ENCODE measurements at regions not wholly inside any gene's neighbourhood (a gene's known extent, or its start where the extent isn't known, plus 50 kb on each side); places are given as distances from the start of the nearest gene placed in this dataset.

DNA sequence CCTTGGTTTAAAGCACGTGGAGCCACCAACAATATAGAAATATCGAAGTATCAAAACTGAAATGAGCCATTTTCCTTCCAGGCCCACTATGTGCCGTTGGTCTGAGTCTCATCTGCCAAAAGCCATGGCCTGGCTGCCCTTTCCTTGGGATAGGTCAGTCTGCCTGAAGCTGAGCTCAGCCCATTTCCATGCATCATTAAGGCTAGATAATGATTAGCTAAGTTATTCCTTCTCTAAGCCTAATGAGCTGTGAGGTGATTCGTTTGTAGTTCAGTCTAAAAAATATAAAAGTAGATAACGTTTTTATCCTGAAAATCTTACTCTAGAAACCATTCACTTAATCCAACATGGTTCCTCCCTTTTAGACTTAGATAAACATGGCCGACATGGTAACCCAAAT lies 936.2 kb upstream of the LCORL start:
- TF ChIP-seq BHLHE40 (IDR thresholded peaks at IDR 0.05; ENCODE audit: borderline replicate concordance in 1 of 2, low read depth in 2 of 2, low read length in 1 of 2), result no peak
- TF ChIP-seq RFX5 (IDR thresholded peaks at IDR 0.05; ENCODE audit: low read depth, low read length), result no peak
- no peak for TF ChIP-seq RCOR1 (conservative IDR thresholded peaks at IDR 0.05; ENCODE audit: low read depth, low read length)
- no peak for TF ChIP-seq RAD51 (IDR thresholded peaks at IDR 0.05)
- TF ChIP-seq, protein P1, sequence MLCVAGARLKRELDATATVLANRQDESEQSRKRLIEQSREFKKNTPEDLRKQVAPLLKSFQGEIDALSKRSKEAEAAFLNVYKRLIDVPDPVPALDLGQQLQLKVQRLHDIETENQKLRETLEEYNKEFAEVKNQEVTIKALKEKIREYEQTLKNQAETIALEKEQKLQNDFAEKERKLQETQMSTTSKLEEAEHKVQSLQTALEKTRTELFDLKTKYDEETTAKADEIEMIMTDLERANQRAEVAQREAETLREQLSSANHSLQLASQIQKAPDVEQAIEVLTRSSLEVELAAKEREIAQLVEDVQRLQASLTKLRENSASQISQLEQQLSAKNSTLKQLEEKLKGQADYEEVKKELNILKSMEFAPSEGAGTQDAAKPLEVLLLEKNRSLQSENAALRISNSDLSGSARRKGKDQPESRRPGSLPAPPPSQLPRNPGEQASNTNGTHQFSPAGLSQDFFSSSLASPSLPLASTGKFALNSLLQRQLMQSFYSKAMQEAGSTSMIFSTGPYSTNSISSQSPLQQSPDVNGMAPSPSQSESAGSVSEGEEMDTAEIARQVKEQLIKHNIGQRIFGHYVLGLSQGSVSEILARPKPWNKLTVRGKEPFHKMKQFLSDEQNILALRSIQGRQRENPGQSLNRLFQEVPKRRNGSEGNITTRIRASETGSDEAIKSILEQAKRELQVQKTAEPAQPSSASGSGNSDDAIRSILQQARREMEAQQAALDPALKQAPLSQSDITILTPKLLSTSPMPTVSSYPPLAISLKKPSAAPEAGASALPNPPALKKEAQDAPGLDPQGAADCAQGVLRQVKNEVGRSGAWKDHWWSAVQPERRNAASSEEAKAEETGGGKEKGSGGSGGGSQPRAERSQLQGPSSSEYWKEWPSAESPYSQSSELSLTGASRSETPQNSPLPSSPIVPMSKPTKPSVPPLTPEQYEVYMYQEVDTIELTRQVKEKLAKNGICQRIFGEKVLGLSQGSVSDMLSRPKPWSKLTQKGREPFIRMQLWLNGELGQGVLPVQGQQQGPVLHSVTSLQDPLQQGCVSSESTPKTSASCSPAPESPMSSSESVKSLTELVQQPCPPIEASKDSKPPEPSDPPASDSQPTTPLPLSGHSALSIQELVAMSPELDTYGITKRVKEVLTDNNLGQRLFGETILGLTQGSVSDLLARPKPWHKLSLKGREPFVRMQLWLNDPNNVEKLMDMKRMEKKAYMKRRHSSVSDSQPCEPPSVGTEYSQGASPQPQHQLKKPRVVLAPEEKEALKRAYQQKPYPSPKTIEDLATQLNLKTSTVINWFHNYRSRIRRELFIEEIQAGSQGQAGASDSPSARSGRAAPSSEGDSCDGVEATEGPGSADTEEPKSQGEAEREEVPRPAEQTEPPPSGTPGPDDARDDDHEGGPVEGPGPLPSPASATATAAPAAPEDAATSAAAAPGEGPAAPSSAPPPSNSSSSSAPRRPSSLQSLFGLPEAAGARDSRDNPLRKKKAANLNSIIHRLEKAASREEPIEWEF (IDR thresholded peaks at IDR 0.05; ENCODE audit: insufficient replicate concordance, low read depth, low read length), result no peak
- no peak for TF ChIP-seq MAX (IDR thresholded peaks at IDR 0.05; ENCODE audit: low read depth, low read length)
- TF ChIP-seq, protein P2, sequence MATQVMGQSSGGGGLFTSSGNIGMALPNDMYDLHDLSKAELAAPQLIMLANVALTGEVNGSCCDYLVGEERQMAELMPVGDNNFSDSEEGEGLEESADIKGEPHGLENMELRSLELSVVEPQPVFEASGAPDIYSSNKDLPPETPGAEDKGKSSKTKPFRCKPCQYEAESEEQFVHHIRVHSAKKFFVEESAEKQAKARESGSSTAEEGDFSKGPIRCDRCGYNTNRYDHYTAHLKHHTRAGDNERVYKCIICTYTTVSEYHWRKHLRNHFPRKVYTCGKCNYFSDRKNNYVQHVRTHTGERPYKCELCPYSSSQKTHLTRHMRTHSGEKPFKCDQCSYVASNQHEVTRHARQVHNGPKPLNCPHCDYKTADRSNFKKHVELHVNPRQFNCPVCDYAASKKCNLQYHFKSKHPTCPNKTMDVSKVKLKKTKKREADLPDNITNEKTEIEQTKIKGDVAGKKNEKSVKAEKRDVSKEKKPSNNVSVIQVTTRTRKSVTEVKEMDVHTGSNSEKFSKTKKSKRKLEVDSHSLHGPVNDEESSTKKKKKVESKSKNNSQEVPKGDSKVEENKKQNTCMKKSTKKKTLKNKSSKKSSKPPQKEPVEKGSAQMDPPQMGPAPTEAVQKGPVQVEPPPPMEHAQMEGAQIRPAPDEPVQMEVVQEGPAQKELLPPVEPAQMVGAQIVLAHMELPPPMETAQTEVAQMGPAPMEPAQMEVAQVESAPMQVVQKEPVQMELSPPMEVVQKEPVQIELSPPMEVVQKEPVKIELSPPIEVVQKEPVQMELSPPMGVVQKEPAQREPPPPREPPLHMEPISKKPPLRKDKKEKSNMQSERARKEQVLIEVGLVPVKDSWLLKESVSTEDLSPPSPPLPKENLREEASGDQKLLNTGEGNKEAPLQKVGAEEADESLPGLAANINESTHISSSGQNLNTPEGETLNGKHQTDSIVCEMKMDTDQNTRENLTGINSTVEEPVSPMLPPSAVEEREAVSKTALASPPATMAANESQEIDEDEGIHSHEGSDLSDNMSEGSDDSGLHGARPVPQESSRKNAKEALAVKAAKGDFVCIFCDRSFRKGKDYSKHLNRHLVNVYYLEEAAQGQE (IDR thresholded peaks at IDR 0.05; ENCODE audit: low read depth, low read length), result no peak

Data from GM12878 (cell line).